CD4-positive, alpha-beta T cell treated with Interferon alpha-2 for 1 hour (primary cell): ENCODE measurements at regions not wholly inside any gene's neighbourhood (a gene's known extent, or its start where the extent isn't known, plus 50 kb on each side); places are given as distances from the start of the nearest gene placed in this dataset.
"Not testable (repeated sequence)": the region's sequence is repeated elsewhere in the genome, so short reads cannot be mapped to it uniquely, and the experiment has no call there.

ENCODE experiments used
- DNase-seq, 2 donors: peaks; one replicate each; pipeline ENCODE4 v3.0.0-alpha.2; 2020 to 2022

- no peak for DNase-seq
These were observed 104.6 kb upstream of the ZC3H11B start for GRCh38 chr1:219717536-219717935.

- DNase-seq = no peak
These were observed 103.8 kb upstream of the ZC3H11B start for GRCh38 chr1:219716611-219717114.

- DNase-seq = no peak
These were observed 101.1 kb upstream of the ZC3H11B start for GRCh38 chr1:219713981-219714381.

GRCh38 chr1:219712506-219712905 is 99.6 kb upstream of the ZC3H11B start:
- DNase-seq = no peak

GRCh38 chr1:219710529-219711194 is 97.8 kb upstream of the ZC3H11B start:
- DNase-seq = no peak

- no peak for DNase-seq
These were observed 96.1 kb upstream of the ZC3H11B start for GRCh38 chr1:219708919-219709543.

GRCh38 chr1:219707885-219708284 is 95.0 kb upstream of the ZC3H11B start:
- not testable (repeated sequence) for DNase-seq

GRCh38 chr1:219704331-219704730 is 91.4 kb upstream of the ZC3H11B start:
- DNase-seq = not testable (repeated sequence)

- DNase-seq = no peak
These were observed 90.4 kb upstream of the ZC3H11B start for GRCh38 chr1:219703368-219703639.

- no peak for DNase-seq
These were observed 88.6 kb upstream of the ZC3H11B start for GRCh38 chr1:219701476-219701875.

- no peak for DNase-seq
These were observed 87.0 kb upstream of the ZC3H11B start for GRCh38 chr1:219699870-219700269.

GRCh38 chr1:219697682-219698081 is 84.8 kb upstream of the ZC3H11B start:
- DNase-seq = no peak

- no peak for DNase-seq
These were observed 80.1 kb upstream of the ZC3H11B start for GRCh38 chr1:219692981-219693380.

GRCh38 chr1:219689774-219690173 is 76.9 kb upstream of the ZC3H11B start:
- no peak for DNase-seq

- no peak for DNase-seq
These were observed 74.9 kb upstream of the ZC3H11B start for GRCh38 chr1:219687779-219688178.

GRCh38 chr1:219686171-219686570 is 73.3 kb upstream of the ZC3H11B start:
- no peak for DNase-seq

GRCh38 chr1:219682788-219683187 is 69.9 kb upstream of the ZC3H11B start:
- no peak for DNase-seq

- DNase-seq = no peak
These were observed 69.0 kb upstream of the ZC3H11B start for GRCh38 chr1:219681876-219682275.

GRCh38 chr1:219676012-219676765 is 63.3 kb upstream of the ZC3H11B start:
- no peak for DNase-seq

GRCh38 chr1:219670426-219671149 is 57.7 kb upstream of the ZC3H11B start:
- no peak for DNase-seq

- DNase-seq = no peak
These were observed 56.7 kb upstream of the ZC3H11B start for GRCh38 chr1:219669556-219669955.

GRCh38 chr1:219669042-219669441 is 56.1 kb upstream of the ZC3H11B start:
- DNase-seq = no peak

- DNase-seq = no peak
These were observed 55.5 kb upstream of the ZC3H11B start for GRCh38 chr1:219668446-219668845.
